ENCODE measurements at regions not wholly inside any gene's neighbourhood (a gene's known extent, or its start where the extent isn't known, plus 50 kb on each side); places are given as distances from the start of the nearest gene placed in this dataset.
"Not testable (repeated sequence)": the region's sequence is repeated elsewhere in the genome, so short reads cannot be mapped to it uniquely, and the experiment has no call there.

GRCh38 chr13:85186356-85187045, 612.7 kb downstream of the SLITRK6 start:
- DNase-seq: no peak

GRCh38 chr13:85174291-85174690, 624.9 kb downstream of the SLITRK6 start:
- DNase-seq: no peak

GRCh38 chr13:85170372-85170771, 628.8 kb downstream of the SLITRK6 start:
- peak; percentile 7 for DNase-seq

GRCh38 chr13:85166891-85167290, 632.3 kb downstream of the SLITRK6 start:
- no peak for DNase-seq

GRCh38 chr13:85163063-85163462, 636.2 kb downstream of the SLITRK6 start:
- DNase-seq: no peak

- DNase-seq: peak; percentile 29
Observed at GRCh38 chr13:85148009-85148408, 651.2 kb downstream of the SLITRK6 start.

GRCh38 chr13:85142351-85142927, 656.8 kb downstream of the SLITRK6 start:
- DNase-seq: no peak

- no peak for DNase-seq
Observed at GRCh38 chr13:85141401-85141800, 657.8 kb downstream of the SLITRK6 start.

GRCh38 chr13:85140192-85140591, 659.0 kb downstream of the SLITRK6 start:
- no peak for DNase-seq

GRCh38 chr13:85137516-85137915, 661.7 kb downstream of the SLITRK6 start:
- no peak for DNase-seq

- DNase-seq: no peak
Observed at GRCh38 chr13:85132986-85133385, 666.2 kb downstream of the SLITRK6 start.

GRCh38 chr13:85123501-85123900, 675.7 kb downstream of the SLITRK6 start:
- DNase-seq: not testable (repeated sequence)

- no peak for DNase-seq
Observed at GRCh38 chr13:85108356-85108755, 690.9 kb downstream of the SLITRK6 start.

GRCh38 chr13:85099245-85099644, 700.0 kb downstream of the SLITRK6 start:
- no peak for DNase-seq

- DNase-seq: no peak
Observed at GRCh38 chr13:85095418-85096272, 703.6 kb downstream of the SLITRK6 start.

GRCh38 chr13:85093808-85094207, 705.4 kb downstream of the SLITRK6 start:
- DNase-seq: no peak

GRCh38 chr13:85091631-85092234, 707.5 kb downstream of the SLITRK6 start:
- DNase-seq: no peak

- DNase-seq: no peak
Observed at GRCh38 chr13:85089186-85089585, 710.0 kb downstream of the SLITRK6 start.

GRCh38 chr13:85080691-85081090, 718.5 kb downstream of the SLITRK6 start:
- no peak for DNase-seq

GRCh38 chr13:85076343-85076742, 722.9 kb downstream of the SLITRK6 start:
- no peak for DNase-seq

GRCh38 chr13:85074543-85075313, 724.5 kb downstream of the SLITRK6 start:
- no peak for DNase-seq

GRCh38 chr13:85068231-85068630, 731.0 kb downstream of the SLITRK6 start:
- no peak for DNase-seq

- no peak for DNase-seq
Observed at GRCh38 chr13:85040215-85040614, 759.0 kb downstream of the SLITRK6 start.

Data from NCI-H2107 (cell line).